Non-pigmented ciliary epithelial cell (primary cell): ENCODE measurements at regions not wholly inside any gene's neighbourhood (a gene's known extent, or its start where the extent isn't known, plus 50 kb on each side); places are given as distances from the start of the nearest gene placed in this dataset.

ENCODE experiments used
- DNase-seq: peaks from one replicate; pipeline ENCODE4 v3.0.0-alpha.2; 2010; ENCODE audit warnings: low read depth

DNA sequence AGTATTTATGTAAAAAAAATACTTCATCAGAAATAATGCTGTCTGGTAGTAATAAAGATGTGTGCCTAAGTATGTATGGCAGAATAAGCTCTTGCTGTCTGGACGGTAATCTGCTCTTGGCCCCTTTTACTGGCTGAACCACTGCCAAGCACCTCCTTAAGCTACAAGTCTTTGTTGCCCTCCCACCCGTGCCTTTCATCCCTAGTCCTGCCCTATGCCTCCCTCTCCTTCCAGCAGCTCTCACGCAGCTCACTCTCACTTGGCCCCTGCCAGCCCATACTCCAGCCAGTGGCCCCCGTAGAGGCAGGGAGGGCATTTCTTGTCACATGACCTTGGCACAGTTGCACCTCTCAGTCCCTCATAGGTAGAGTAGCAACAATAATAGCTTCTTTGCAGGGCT, 54.5 kb upstream of the NPAS2 start:
- DNase-seq = no peak

- no peak for DNase-seq
Measured at GRCh38 chr2:100766256-100766655, 53.7 kb upstream of the NPAS2 start.

- DNase-seq = no peak
Measured at GRCh38 chr2:100766806-100767205, 53.1 kb upstream of the NPAS2 start.

DNA sequence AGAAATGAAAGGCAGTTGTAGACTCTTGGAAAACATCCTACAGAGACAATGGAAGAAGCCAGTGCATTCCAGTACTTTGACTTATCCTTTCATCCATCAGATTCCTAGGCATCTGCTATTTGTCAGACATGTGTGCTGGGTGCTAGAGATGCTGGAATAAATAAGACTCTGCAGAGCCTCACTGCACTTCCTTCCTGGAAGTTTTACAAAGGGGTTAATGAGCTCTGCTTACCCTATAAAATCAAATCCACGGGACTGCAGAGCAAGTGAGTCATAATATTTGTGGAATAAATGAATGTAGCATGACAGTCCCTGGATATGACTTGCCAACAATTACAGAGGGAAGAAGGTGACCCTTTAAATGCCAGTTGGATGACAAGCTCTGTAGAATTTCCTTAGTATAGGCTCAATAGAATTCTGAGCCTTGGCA, 52.7 kb upstream of the NPAS2 start:
- no peak for DNase-seq

DNA sequence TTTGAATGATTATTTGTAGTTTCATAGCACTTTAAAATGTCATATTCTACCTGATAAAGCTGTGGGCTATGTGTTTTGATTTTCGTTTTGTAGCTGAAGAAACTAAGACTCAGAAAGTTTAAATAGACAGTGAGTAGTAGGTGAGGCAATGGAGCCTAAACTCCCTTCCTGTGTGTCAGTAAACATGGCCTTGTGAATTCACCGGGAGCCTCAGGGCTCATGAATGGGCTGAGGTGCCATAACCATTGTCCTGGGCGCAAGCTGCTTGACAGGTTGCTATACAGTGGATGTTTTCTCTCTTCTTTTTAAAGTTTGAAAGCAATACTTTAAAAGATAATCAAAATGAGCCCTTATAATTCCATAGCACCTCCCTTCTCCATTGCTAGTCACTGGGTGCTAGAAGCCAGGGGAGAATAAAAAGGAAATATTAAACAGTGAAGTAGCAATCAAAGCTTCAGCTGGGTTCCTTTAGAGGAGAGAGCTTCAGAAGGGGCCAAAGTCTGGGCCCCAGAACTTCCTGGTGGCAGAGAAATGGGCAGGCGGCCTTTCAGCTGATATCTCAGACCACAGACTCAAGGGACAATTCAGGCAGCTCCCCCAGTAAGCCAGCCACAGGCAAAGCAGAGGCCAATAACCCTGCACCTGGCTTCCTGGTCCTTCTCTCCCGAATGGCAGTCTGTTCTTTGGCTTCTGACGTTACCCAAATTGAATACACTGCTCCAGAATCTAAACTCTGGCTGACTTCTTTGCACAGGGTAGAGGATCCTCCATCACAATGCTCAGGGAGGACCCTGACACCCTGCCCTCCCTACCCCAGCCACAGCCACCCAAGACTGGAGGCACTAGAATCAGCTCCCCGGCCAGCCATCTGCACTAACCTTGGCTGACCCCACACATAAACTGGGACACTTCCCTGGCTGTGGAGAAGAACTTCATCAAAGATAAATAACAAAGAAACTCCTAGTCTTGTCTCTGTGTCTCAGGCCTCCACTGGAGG, 51.8 kb upstream of the NPAS2 start:
- no peak for DNase-seq
